Neural crest cell (in vitro differentiated cells): ENCODE measurements at regions not wholly inside any gene's neighbourhood (a gene's known extent, or its start where the extent isn't known, plus 50 kb on each side); places are given as distances from the start of the nearest gene placed in this dataset.

ENCODE experiments used
- DNase-seq: peaks from one replicate; pipeline ENCODE4 v3.0.0; 2021; ENCODE audit warnings: low read depth, mixed read lengths, low spot score
- H3K27ac Mint-ChIP-seq: one replicate; pipeline ENCODE4 v1.8.0; 2021; ENCODE audit warnings: mild to moderate bottlenecking, mixed read lengths; ENCODE audit not compliant: unreplicated experiment
- H3K27me3 Mint-ChIP-seq: 2 replicates; pipeline ENCODE4 v1.8.0; 2021; ENCODE audit warnings: low read depth, mild to moderate bottlenecking, mixed read lengths
- H3K36me3 Mint-ChIP-seq: 2 replicates; pipeline ENCODE4 v1.8.0; 2021; ENCODE audit warnings: low read depth, mild to moderate bottlenecking, mixed read lengths
- H3K4me1 Mint-ChIP-seq: 2 replicates; pipeline ENCODE4 v1.8.0; 2021; ENCODE audit warnings: mixed read lengths
- H3K4me3 Mint-ChIP-seq: one replicate; pipeline ENCODE4 v1.8.0; 2021; ENCODE audit warnings: mild to moderate bottlenecking, mixed read lengths
- H3K9me3 Mint-ChIP-seq: 2 replicates; pipeline ENCODE4 v1.8.0; 2021; ENCODE audit warnings: mixed read lengths
- TF ChIP-seq, protein P1 (sequence below): fragments of 200-600 bp; sonication (generic); conservative IDR thresholded peaks from 2 replicates; pipeline ENCODE4 v1.5.0; 2021; ENCODE audit warnings: antibody characterized with exemption, mild to moderate bottlenecking

- TF ChIP-seq, protein P1, sequence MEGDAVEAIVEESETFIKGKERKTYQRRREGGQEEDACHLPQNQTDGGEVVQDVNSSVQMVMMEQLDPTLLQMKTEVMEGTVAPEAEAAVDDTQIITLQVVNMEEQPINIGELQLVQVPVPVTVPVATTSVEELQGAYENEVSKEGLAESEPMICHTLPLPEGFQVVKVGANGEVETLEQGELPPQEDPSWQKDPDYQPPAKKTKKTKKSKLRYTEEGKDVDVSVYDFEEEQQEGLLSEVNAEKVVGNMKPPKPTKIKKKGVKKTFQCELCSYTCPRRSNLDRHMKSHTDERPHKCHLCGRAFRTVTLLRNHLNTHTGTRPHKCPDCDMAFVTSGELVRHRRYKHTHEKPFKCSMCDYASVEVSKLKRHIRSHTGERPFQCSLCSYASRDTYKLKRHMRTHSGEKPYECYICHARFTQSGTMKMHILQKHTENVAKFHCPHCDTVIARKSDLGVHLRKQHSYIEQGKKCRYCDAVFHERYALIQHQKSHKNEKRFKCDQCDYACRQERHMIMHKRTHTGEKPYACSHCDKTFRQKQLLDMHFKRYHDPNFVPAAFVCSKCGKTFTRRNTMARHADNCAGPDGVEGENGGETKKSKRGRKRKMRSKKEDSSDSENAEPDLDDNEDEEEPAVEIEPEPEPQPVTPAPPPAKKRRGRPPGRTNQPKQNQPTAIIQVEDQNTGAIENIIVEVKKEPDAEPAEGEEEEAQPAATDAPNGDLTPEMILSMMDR, result no peak
- DNase-seq, result no peak
- Mint-ChIP-seq H3K9me3 (no peaks in the 10 kb centered on the region), H3K4me3 (no peak overlapping the region), H3K36me3 (no peaks in the 10 kb centered on the region), H3K4me1 (peaks cover 38% of the 10 kb centered on the region), H3K27ac (no peak overlapping the region), H3K27me3 (peaks cover 30% of the 10 kb centered on the region)
Measured at GRCh38 chr21:15192243-15192642, 127.4 kb upstream of the NRIP1 start.

DNA sequence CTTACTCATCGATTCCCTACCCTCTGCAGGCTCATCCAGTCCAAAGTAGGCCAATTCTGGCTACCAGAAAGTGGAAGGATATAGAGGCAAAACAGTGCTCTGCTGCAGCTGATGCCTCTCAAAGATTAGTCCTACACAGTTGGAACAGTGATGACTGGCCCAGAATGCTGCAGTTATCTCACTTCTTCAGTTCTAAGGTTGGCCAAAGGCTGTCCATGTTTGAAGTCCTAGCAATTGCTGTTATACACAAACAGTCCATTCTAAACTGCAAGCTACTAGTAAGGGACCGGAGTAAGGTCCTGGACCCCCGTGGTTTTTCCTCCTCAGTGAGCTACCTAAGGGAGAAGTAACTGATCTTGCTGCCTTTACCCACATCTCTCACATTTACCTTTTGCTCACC is 129.1 kb upstream of the NRIP1 start:
- Mint-ChIP-seq H3K27ac (peak overlapping the region; percentile 90), H3K36me3 (no peaks in the 10 kb centered on the region), H3K4me3 (no peak overlapping the region), H3K27me3 (peaks cover 18% of the 10 kb centered on the region), H3K4me1 (peaks cover 44% of the 10 kb centered on the region), H3K9me3 (no peaks in the 10 kb centered on the region)
- TF ChIP-seq, protein P1, result no peak
- no peak for DNase-seq

DNA sequence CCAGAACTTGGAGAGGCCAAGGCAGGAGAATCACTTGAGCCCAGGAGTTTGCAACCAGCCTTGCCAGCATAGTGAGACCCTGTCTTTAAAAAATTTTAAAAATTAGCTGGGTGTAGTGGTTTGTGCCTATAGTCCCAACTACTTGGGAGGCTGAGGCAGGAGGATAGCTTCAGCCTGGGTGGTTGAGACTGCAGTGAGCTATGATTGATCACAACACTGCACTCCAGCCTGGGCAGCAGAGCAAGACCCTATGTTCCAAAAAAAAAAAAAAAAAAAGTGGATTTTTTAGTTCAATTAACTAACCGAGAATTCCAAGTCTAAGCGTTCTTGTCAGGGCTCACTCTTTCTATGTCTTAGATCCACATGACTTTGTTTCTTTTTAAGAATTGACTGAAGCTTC is 130.3 kb upstream of the NRIP1 start:
- DNase-seq, result no peak
- no peaks in the 10 kb centered on the region for H3K9me3 Mint-ChIP-seq
- H3K36me3 Mint-ChIP-seq, result no peaks in the 10 kb centered on the region
- H3K27ac Mint-ChIP-seq, result no peak overlapping the region
- no peak overlapping the region for H3K4me3 Mint-ChIP-seq
- H3K27me3 Mint-ChIP-seq, result peaks cover 17% of the 10 kb centered on the region
- peaks cover 41% of the 10 kb centered on the region for H3K4me1 Mint-ChIP-seq
- TF ChIP-seq, protein P1, result no peak

DNA sequence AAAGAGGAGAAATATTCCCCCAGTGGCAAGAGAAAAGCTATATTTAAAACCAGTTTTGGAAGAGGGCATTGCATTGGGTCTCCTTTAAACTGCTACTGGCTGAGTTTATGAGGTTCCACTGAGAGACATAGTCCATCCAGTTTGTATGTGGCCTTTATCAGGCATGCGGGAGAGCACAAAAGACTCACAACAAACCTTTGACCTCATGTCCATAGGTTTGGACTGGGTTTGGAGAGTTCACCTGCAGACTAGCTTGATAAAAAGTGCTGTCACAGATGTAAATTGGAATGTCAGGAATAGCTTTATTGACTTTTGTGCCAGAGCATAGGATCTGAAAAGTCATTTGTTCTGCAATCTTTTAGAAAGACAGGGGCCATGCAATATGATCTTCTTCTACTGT is 131.0 kb upstream of the NRIP1 start:
- no peaks in the 10 kb centered on the region for H3K36me3 Mint-ChIP-seq
- no peak overlapping the region for H3K4me3 Mint-ChIP-seq
- TF ChIP-seq, protein P1, result no peak
- H3K27me3 Mint-ChIP-seq, result peaks cover 16% of the 10 kb centered on the region
- no peaks in the 10 kb centered on the region for H3K9me3 Mint-ChIP-seq
- DNase-seq, result no peak
- H3K4me1 Mint-ChIP-seq, result peaks cover 34% of the 10 kb centered on the region
- H3K27ac Mint-ChIP-seq, result no peak overlapping the region

DNA sequence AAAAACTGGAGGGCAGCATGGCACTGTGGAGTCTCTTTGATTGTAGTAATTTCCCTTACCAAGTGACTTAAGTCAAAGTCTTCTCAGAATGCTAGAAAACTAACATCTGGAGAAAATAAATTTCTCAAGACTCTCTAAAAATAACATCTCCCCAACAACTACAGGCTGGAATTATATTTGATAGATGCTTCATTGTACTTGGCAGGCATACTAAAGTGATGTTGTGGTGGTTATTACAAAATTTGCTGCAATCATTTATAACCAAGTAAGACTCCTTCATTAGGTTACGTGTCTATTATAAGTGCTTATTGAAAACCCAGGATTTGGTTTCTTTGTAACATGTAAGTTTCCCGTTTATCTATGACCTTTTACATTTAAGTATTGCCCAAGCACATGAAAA is 132.9 kb upstream of the NRIP1 start:
- Mint-ChIP-seq H3K9me3 (no peaks in the 10 kb centered on the region), H3K27me3 (peaks cover 9% of the 10 kb centered on the region), H3K4me3 (no peak overlapping the region), H3K36me3 (no peaks in the 10 kb centered on the region), H3K27ac (no peak overlapping the region), H3K4me1 (peaks cover 18% of the 10 kb centered on the region)
- TF ChIP-seq, protein P1, result no peak
- DNase-seq, result no peak
